ENCODE measurements at regions not wholly inside any gene's neighbourhood (a gene's known extent, or its start where the extent isn't known, plus 50 kb on each side); places are given as distances from the start of the nearest gene placed in this dataset.

GRCh38 chr6:15121443-15121842, 124.4 kb upstream of the JARID2 start:
- TF ChIP-seq, protein P1, sequence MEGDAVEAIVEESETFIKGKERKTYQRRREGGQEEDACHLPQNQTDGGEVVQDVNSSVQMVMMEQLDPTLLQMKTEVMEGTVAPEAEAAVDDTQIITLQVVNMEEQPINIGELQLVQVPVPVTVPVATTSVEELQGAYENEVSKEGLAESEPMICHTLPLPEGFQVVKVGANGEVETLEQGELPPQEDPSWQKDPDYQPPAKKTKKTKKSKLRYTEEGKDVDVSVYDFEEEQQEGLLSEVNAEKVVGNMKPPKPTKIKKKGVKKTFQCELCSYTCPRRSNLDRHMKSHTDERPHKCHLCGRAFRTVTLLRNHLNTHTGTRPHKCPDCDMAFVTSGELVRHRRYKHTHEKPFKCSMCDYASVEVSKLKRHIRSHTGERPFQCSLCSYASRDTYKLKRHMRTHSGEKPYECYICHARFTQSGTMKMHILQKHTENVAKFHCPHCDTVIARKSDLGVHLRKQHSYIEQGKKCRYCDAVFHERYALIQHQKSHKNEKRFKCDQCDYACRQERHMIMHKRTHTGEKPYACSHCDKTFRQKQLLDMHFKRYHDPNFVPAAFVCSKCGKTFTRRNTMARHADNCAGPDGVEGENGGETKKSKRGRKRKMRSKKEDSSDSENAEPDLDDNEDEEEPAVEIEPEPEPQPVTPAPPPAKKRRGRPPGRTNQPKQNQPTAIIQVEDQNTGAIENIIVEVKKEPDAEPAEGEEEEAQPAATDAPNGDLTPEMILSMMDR (IDR thresholded peaks at IDR 0.05; ENCODE audit: poor library complexity, severe bottlenecking) = no peak
- TF ChIP-seq MXI1 (conservative IDR thresholded peaks at IDR 0.05; ENCODE audit: poor library complexity, severe bottlenecking) = no peak
